Trophoblast cell (in vitro differentiated cells and primary cell): ENCODE measurements at regions not wholly inside any gene's neighbourhood (a gene's known extent, or its start where the extent isn't known, plus 50 kb on each side); places are given as distances from the start of the nearest gene placed in this dataset.

ENCODE experiments used
- DNase-seq, 2 donors: peaks; one replicate each; pipeline ENCODE4 v3.0.0-alpha.2; 2016
- H2AFZ ChIP-seq: 2 replicates; pipeline ENCODE4 v1.6.1; 2013; ENCODE audit warnings: low read length, moderate library complexity, mild to moderate bottlenecking; ENCODE audit not compliant: insufficient read depth, poor library complexity
- H2AK5ac ChIP-seq: 2 replicates; pipeline ENCODE4 v1.6.1; 2013; ENCODE audit warnings: mild to moderate bottlenecking, low read length
- H2BK120ac ChIP-seq: 2 replicates; pipeline ENCODE4 v1.6.1; 2013; ENCODE audit warnings: low read length, mild to moderate bottlenecking, moderate library complexity; ENCODE audit not compliant: insufficient read depth, poor library complexity
- H2BK12ac ChIP-seq: 2 replicates; pipeline ENCODE4 v1.6.1; 2013; ENCODE audit warnings: mild to moderate bottlenecking, low read length, moderate library complexity
- H2BK5ac ChIP-seq: 2 replicates; pipeline ENCODE4 v1.6.1; 2013; ENCODE audit warnings: low read length, low read depth, moderate library complexity, mild to moderate bottlenecking; ENCODE audit not compliant: poor library complexity
- H3K14ac ChIP-seq: 2 replicates; pipeline ENCODE4 v1.6.1; 2013; ENCODE audit warnings: mild to moderate bottlenecking, low read length
- H3K18ac ChIP-seq: 2 replicates; pipeline ENCODE4 v1.6.1; 2013; ENCODE audit warnings: mild to moderate bottlenecking, low read length
- H3K23ac ChIP-seq: 2 replicates; pipeline ENCODE4 v1.6.1; 2013; ENCODE audit warnings: low read length
- H3K27ac ChIP-seq: 2 replicates; pipeline ENCODE4 v1.5.1; 2013; ENCODE audit warnings: low read depth, mild to moderate bottlenecking, inconsistent platforms, low read length, moderate library complexity
- H3K27me3 ChIP-seq: 2 replicates; pipeline ENCODE4 v1.6.1; 2013; ENCODE audit warnings: inconsistent platforms, mild to moderate bottlenecking, low read length, moderate library complexity; ENCODE audit not compliant: insufficient read depth
- H3K36me3 ChIP-seq, 2 experiments: 1 replicate in 1 of 2; 2 replicates in 1 of 2; pipeline ENCODE4 v1.6.1; 2013; ENCODE audit warnings: low read length in 2 of 2, mild to moderate bottlenecking in 2 of 2, moderate library complexity in 1 of 2; ENCODE audit not compliant: insufficient read depth in 2 of 2, control insufficient read depth in 1 of 2
- H3K4ac ChIP-seq: 2 replicates; pipeline ENCODE4 v1.6.1; 2013; ENCODE audit warnings: low read depth, mild to moderate bottlenecking, low read length, moderate library complexity
- H3K4me1 ChIP-seq, 2 experiments: 1 replicate in 1 of 2; 2 replicates in 1 of 2; pipeline ENCODE4 v1.6.1; 2013; ENCODE audit warnings: low read length in 2 of 2, mild to moderate bottlenecking in 2 of 2, moderate library complexity in 1 of 2; ENCODE audit not compliant: insufficient read depth in 2 of 2, control insufficient read depth in 1 of 2
- H3K4me2 ChIP-seq: 2 replicates; pipeline ENCODE4 v1.6.1; 2013; ENCODE audit warnings: inconsistent platforms, mild to moderate bottlenecking, low read length, moderate library complexity
- H3K4me3 ChIP-seq: 2 replicates; pipeline ENCODE4 v1.5.1; 2013; ENCODE audit warnings: mild to moderate bottlenecking, low read depth, low read length, inconsistent platforms
- H3K79me1 ChIP-seq: one replicate; pipeline ENCODE4 v1.6.1; 2013; ENCODE audit warnings: low read length
- H3K79me2 ChIP-seq: 2 replicates; pipeline ENCODE4 v1.6.1; 2013; ENCODE audit warnings: low read length, mild to moderate bottlenecking; ENCODE audit not compliant: control insufficient read depth, insufficient read depth, poor library complexity
- H3K9ac ChIP-seq: 2 replicates; pipeline ENCODE4 v1.6.1; 2013; ENCODE audit warnings: mild to moderate bottlenecking, low read length
- H3K9me3 ChIP-seq: 2 replicates; pipeline ENCODE4 v1.6.1; 2013; ENCODE audit warnings: low read depth, mild to moderate bottlenecking, control low read depth, inconsistent platforms, low read length; ENCODE audit not compliant: insufficient read depth
- H4K12ac ChIP-seq: 2 replicates; pipeline ENCODE4 v1.6.1; 2013; ENCODE audit warnings: low read depth, mild to moderate bottlenecking, low read length, moderate library complexity
- H4K8ac ChIP-seq: 2 replicates; pipeline ENCODE4 v1.6.1; 2013; ENCODE audit warnings: low read depth, mild to moderate bottlenecking, low read length, moderate library complexity
- H4K91ac ChIP-seq: one replicate; pipeline ENCODE4 v1.6.1; 2013; ENCODE audit warnings: low read depth, mild to moderate bottlenecking, low read length, moderate library complexity
- WGBS: extraction: QIAGEN DNeasy Blood & Tissue Kit; methylation state at CpG from one replicate; pipeline ENCODE4 v1.1.7; 2013; ENCODE audit warnings: missing lambda C conversion rate; ENCODE audit not compliant: insufficient read length, insufficient coverage; ENCODE audit errors: extremely low coverage; 5-methylcytosine and 5-hydroxymethylcytosine counted together

GRCh38 chr9:81195206-81195605 is 494.1 kb downstream of the TLE1 start:
- H2BK120ac ChIP-seq: no peak overlapping the region
- H2AFZ ChIP-seq: no peak overlapping the region
- H3K9ac ChIP-seq: no peak overlapping the region
- no peak for DNase-seq
- H4K12ac ChIP-seq: no peak overlapping the region
- H3K14ac ChIP-seq: no peak overlapping the region
- H3K4me2 ChIP-seq: no peak overlapping the region
- no peak overlapping the region for H3K4me3 ChIP-seq
- H2BK5ac ChIP-seq: no peak overlapping the region
- no peak overlapping the region for H2BK12ac ChIP-seq
- H3K79me1 ChIP-seq: no peaks in the 10 kb centered on the region
- WGBS: no CpG with 5 or more reads among the region's 4 CpGs
- H3K79me2 ChIP-seq: no peaks in the 10 kb centered on the region
- no peak overlapping the region for H3K23ac ChIP-seq
- no peak overlapping the region for H4K91ac ChIP-seq
- no peaks in the 10 kb centered on the region for H3K4me1 ChIP-seq
- no peak overlapping the region for H3K18ac ChIP-seq
- no peaks in the 10 kb centered on the region for H3K36me3 ChIP-seq
- no peak overlapping the region for H2AK5ac ChIP-seq
- H3K27ac ChIP-seq: no peak overlapping the region
- no peak overlapping the region for H3K4ac ChIP-seq
- no peak overlapping the region for H4K8ac ChIP-seq
- H3K27me3 ChIP-seq: no peaks in the 10 kb centered on the region
- no peaks in the 10 kb centered on the region for H3K9me3 ChIP-seq

DNA sequence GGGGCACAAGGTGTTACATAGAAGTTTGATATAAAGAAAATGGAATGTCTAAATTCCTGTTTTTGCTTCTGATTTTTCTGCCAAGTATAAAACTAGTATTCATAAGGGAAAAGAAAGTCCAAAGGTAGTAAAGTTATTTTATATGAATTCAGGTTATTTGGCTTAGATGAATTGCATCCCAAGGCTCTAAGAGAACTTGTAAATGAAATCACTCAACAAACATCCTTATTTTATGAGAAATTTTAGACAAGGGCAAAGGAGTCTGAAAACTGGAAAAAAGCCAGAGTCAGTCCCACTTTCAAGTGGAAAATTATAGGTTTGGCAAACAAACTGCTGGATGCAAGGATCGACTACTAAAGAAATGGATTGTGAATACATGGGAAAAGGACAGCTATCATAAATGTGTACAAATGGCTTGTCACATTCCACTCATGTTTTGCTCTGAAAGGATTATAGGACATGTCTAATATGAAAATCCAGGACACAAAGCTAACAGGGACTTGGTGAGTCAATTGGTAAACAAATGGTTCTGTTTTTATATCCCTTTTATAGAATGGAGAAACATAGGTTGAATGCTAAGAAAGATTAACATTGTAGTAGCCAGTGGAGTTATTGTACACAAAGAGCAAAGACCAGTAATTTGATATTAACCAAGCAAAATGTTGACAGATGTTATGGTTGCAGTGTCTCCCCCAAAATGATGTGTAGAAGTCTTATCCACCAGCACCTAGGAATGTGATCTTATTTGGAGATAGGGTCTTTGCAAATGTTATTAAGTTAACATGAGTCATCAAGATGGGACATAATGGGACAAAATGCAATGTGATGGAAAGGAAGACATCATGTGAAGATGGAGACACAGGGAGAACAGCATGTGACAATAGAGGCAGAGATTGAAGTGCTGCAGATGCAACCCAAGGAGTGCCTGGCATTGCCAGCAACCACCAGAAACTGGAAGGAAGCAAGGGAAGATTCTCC is 495.7 kb downstream of the TLE1 start:
- no peaks in the 10 kb centered on the region for H3K9me3 ChIP-seq
- no peak overlapping the region for H4K12ac ChIP-seq
- H3K14ac ChIP-seq: no peak overlapping the region
- H4K8ac ChIP-seq: no peak overlapping the region
- no peak overlapping the region for H2AFZ ChIP-seq
- no peak overlapping the region for H3K23ac ChIP-seq
- no peak for DNase-seq
- H2BK12ac ChIP-seq: no peak overlapping the region
- no peak overlapping the region for H3K4me2 ChIP-seq
- H3K4me3 ChIP-seq: no peak overlapping the region
- no peak overlapping the region for H2AK5ac ChIP-seq
- no peaks in the 10 kb centered on the region for H3K79me1 ChIP-seq
- H3K36me3 ChIP-seq: no peaks in the 10 kb centered on the region
- WGBS: no CpG with 5 or more reads among the region's 1 CpG
- H3K9ac ChIP-seq: no peak overlapping the region
- H4K91ac ChIP-seq: no peak overlapping the region
- no peak overlapping the region for H2BK120ac ChIP-seq
- no peaks in the 10 kb centered on the region for H3K4me1 ChIP-seq
- H3K79me2 ChIP-seq: no peaks in the 10 kb centered on the region
- no peak overlapping the region for H2BK5ac ChIP-seq
- H3K18ac ChIP-seq: no peak overlapping the region
- no peak overlapping the region for H3K4ac ChIP-seq
- H3K27me3 ChIP-seq: no peaks in the 10 kb centered on the region
- H3K27ac ChIP-seq: no peak overlapping the region

DNA sequence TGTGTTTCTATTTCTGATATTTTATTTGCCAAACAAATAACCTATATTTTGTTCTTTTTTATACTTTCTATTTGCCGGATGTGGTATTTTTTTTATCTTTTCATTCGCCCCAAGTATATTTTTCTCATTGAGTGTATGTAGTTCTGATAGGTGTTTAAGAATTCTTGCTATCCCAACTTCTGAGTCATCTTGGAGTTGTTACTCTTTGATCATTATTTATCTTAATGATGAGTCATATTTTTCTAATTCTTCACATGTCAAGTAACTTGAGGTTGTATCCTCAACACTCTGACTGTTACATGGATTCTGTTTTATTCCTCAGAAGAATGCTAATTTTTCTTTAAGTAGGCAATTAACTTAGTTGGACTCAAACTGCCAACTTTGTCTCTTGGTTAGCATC is 498.1 kb downstream of the TLE1 start:
- H3K4me2 ChIP-seq: no peak overlapping the region
- no peak overlapping the region for H2AFZ ChIP-seq
- H3K4me1 ChIP-seq: no peaks in the 10 kb centered on the region
- no peak overlapping the region for H2AK5ac ChIP-seq
- H3K27ac ChIP-seq: no peak overlapping the region
- no peak overlapping the region for H4K8ac ChIP-seq
- H3K9ac ChIP-seq: no peak overlapping the region
- H3K79me1 ChIP-seq: no peaks in the 10 kb centered on the region
- no peak overlapping the region for H3K14ac ChIP-seq
- H3K79me2 ChIP-seq: no peaks in the 10 kb centered on the region
- no peak overlapping the region for H3K23ac ChIP-seq
- no peaks in the 10 kb centered on the region for H3K9me3 ChIP-seq
- no peak overlapping the region for H3K4ac ChIP-seq
- no CpG with 5 or more reads among the region's 2 CpGs for WGBS
- no peaks in the 10 kb centered on the region for H3K27me3 ChIP-seq
- H3K36me3 ChIP-seq: no peaks in the 10 kb centered on the region
- H3K18ac ChIP-seq: no peak overlapping the region
- DNase-seq: no peak
- no peak overlapping the region for H2BK5ac ChIP-seq
- H4K12ac ChIP-seq: no peak overlapping the region
- no peak overlapping the region for H2BK12ac ChIP-seq
- H4K91ac ChIP-seq: no peak overlapping the region
- no peak overlapping the region for H3K4me3 ChIP-seq
- no peak overlapping the region for H2BK120ac ChIP-seq

- no peak overlapping the region for H4K12ac ChIP-seq
- no peak overlapping the region for H2BK120ac ChIP-seq
- no peak overlapping the region for H3K23ac ChIP-seq
- H3K4me3 ChIP-seq: no peak overlapping the region
- no peak overlapping the region for H3K18ac ChIP-seq
- H3K14ac ChIP-seq: no peak overlapping the region
- no peak overlapping the region for H3K4me2 ChIP-seq
- no peak overlapping the region for H2BK5ac ChIP-seq
- H2AK5ac ChIP-seq: no peak overlapping the region
- no peak overlapping the region for H2BK12ac ChIP-seq
- no peaks in the 10 kb centered on the region for H3K36me3 ChIP-seq
- no peak overlapping the region for H4K8ac ChIP-seq
- no CpG with 5 or more reads among the region's 1 CpG for WGBS
- DNase-seq: no peak
- H3K79me2 ChIP-seq: no peaks in the 10 kb centered on the region
- no peak overlapping the region for H2AFZ ChIP-seq
- no peaks in the 10 kb centered on the region for H3K4me1 ChIP-seq
- no peak overlapping the region for H4K91ac ChIP-seq
- H3K9me3 ChIP-seq: no peaks in the 10 kb centered on the region
- H3K27ac ChIP-seq: no peak overlapping the region
- no peaks in the 10 kb centered on the region for H3K79me1 ChIP-seq
- no peaks in the 10 kb centered on the region for H3K27me3 ChIP-seq
- no peak overlapping the region for H3K4ac ChIP-seq
- no peak overlapping the region for H3K9ac ChIP-seq
Observed at GRCh38 chr9:81190659-81191058, 498.7 kb downstream of the TLE1 start.
